Gastroesophageal sphincter (tissue), 4 donors: ENCODE measurements at regions not wholly inside any gene's neighbourhood (a gene's known extent, or its start where the extent isn't known, plus 50 kb on each side); places are given as distances from the start of the nearest gene placed in this dataset.
"Not testable (repeated sequence)": the region's sequence is repeated elsewhere in the genome, so short reads cannot be mapped to it uniquely, and the experiment has no call there.

ENCODE experiments used
- ATAC-seq: fragments of 150-250 bp; one replicate; pipeline ENCODE4 v1.9.1; 2016; ENCODE audit warnings: mild to moderate bottlenecking, moderate library complexity
- H3K27ac ChIP-seq, 4 donors: fragments of 200-600 bp; sonication (generic) in 3 of 4; 1 replicate in 3 of 4; 2 replicates in 1 of 4; pipeline ENCODE4 v1.5.1; 2016 to 2019
- H3K27me3 ChIP-seq: fragments of 200-600 bp; sonication (generic); one replicate; pipeline ENCODE4 v1.5.1; 2019
- H3K36me3 ChIP-seq, 2 donors: fragments of 200-600 bp; sonication (generic); one replicate each; pipeline ENCODE4 v1.5.1; 2019; ENCODE audit warnings: control low read depth in 1 of 2
- H3K4me1 ChIP-seq, 3 donors: fragments of 200-600 bp; sonication (generic); 1 replicate in 2 of 3; 2 replicates in 1 of 3; pipeline ENCODE4 v1.5.1; 2016 to 2019; ENCODE audit warnings: control low read depth in 2 of 3
- H3K4me3 ChIP-seq, 2 donors: fragments of 200-600 bp; sonication (generic); one replicate each; pipeline ENCODE4 v1.5.1; 2019; ENCODE audit warnings: mild to moderate bottlenecking in 1 of 2, moderate library complexity in 1 of 2
- H3K9me3 ChIP-seq, 3 donors: fragments of 200-600 bp; sonication (generic); one replicate each; pipeline ENCODE4 v1.5.1; 2017 to 2019; ENCODE audit warnings: control low read depth in 2 of 3
- EP300 ChIP-seq: sonication (generic); formaldehyde crosslinking; IDR thresholded peaks from one replicate; pipeline ENCODE4 v1.6.1; 2017; ENCODE audit warnings: antibody characterized with exemption, mild to moderate bottlenecking
- POLR2A ChIP-seq, 2 donors: fragments of 450-650 bp; IDR thresholded peaks; one replicate each; pipeline ENCODE4 v1.6.1; 2017; ENCODE audit warnings: antibody characterized with exemption in 2 of 2, mild to moderate bottlenecking in 2 of 2, moderate library complexity in 1 of 2
- POLR2AphosphoS5 ChIP-seq: sonication (generic); formaldehyde crosslinking; IDR thresholded peaks from one replicate; pipeline ENCODE4 v1.6.1; 2017; ENCODE audit warnings: antibody characterized with exemption
- WGBS, 2 donors: methylation state at CpG; one replicate each; pipeline ENCODE4 v1.1.5; 2018; ENCODE audit warnings: low coverage in 1 of 2; 5-methylcytosine and 5-hydroxymethylcytosine counted together
- TF ChIP-seq, protein P1 (sequence below), 4 experiments: fragments of 200-600 bp in 2 of 4; fragments of 450-650 bp in 2 of 4; sonication (generic) in 1 of 4; IDR thresholded peaks; one replicate each; pipeline ENCODE4 v1.5.1; 2017 to 2019; ENCODE audit warnings: antibody characterized with exemption in 4 of 4, mild to moderate bottlenecking in 2 of 4, moderate library complexity in 2 of 4

DNA sequence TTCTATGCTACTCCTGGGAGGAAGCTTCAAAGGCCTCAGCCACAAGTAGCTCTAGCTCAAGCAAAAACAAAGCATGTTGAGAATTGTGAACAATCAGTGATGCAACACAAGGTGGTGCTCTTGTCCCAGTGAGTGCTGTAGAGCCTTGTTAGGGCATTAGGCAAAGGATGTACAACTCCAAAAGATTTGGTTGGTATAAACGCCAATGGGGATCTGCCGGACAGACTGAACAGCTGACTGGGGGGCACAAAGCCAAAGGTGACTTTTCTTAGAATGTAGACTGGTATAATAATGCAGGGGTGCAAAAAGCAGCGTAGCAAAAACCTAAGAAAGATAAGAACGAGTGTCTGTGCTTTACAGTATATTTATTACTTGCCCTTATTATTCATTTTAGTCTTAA lies 62.6 kb upstream of the ALB start:
- Histone ChIP-seq H3K9me3 (no peaks in the 10 kb centered on the region), H3K36me3 (no peaks in the 10 kb centered on the region), H3K4me3 (no peak overlapping the region), H3K27me3 (no peaks in the 10 kb centered on the region), H3K4me1 (no peaks in the 10 kb centered on the region), H3K27ac (no peak overlapping the region)
- 37 to 55% methylated on average over 4 of the region's 4 CpGs for WGBS, 2 donors
- ATAC-seq, result no peak
- TF ChIP-seq POLR2AphosphoS5, result no peak
- TF ChIP-seq, protein P1, sequence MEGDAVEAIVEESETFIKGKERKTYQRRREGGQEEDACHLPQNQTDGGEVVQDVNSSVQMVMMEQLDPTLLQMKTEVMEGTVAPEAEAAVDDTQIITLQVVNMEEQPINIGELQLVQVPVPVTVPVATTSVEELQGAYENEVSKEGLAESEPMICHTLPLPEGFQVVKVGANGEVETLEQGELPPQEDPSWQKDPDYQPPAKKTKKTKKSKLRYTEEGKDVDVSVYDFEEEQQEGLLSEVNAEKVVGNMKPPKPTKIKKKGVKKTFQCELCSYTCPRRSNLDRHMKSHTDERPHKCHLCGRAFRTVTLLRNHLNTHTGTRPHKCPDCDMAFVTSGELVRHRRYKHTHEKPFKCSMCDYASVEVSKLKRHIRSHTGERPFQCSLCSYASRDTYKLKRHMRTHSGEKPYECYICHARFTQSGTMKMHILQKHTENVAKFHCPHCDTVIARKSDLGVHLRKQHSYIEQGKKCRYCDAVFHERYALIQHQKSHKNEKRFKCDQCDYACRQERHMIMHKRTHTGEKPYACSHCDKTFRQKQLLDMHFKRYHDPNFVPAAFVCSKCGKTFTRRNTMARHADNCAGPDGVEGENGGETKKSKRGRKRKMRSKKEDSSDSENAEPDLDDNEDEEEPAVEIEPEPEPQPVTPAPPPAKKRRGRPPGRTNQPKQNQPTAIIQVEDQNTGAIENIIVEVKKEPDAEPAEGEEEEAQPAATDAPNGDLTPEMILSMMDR (IDR thresholded peaks at IDR 0.05), result peak in 1 of 4 experiments; percentile 31
- TF ChIP-seq EP300, result no peak
- TF ChIP-seq POLR2A (IDR thresholded peaks at IDR 0.05), result no peak

DNA sequence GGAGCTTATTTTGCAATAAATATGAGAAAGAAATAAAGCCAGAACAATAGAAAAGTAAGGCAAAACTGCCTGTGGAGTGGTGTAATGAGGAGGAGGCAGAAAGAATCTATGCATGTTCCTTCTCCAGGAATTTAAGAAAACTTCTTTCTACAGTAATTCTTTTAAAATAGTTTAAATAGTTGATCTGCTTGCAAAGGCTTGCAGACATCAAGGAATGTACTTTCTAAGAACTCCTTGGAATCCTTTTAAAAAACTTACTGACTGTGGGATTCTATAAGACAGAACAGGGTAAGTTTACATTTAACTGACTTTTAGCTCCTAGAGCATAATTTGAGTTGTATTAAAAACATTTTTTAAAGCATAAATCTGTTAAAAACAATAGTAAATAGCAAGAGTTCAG lies 63.2 kb upstream of the ALB start:
- TF ChIP-seq POLR2AphosphoS5 (no peak), EP300 (no peak), POLR2A (IDR thresholded peaks at IDR 0.05) (no peak)
- TF ChIP-seq, protein P1 (IDR thresholded peaks at IDR 0.05), result no peak
- Histone ChIP-seq H3K4me1 (no peaks in the 10 kb centered on the region), H3K9me3 (no peaks in the 10 kb centered on the region), H3K4me3 (no peak overlapping the region), H3K27me3 (no peaks in the 10 kb centered on the region), H3K36me3 (no peaks in the 10 kb centered on the region), H3K27ac (no peak overlapping the region)
- no peak for ATAC-seq

GRCh38 chr4:73335679-73336078 lies 68.4 kb upstream of the ALB start:
- no peaks in the 10 kb centered on the region for H3K27me3 ChIP-seq
- TF ChIP-seq POLR2A (IDR thresholded peaks at IDR 0.05) (no peak), EP300 (no peak), POLR2AphosphoS5 (no peak)
- TF ChIP-seq, protein P1 (IDR thresholded peaks at IDR 0.05), result no peak
- H3K9me3 ChIP-seq, result no peaks in the 10 kb centered on the region
- no peak overlapping the region for H3K27ac ChIP-seq
- no peak for ATAC-seq
- no peaks in the 10 kb centered on the region for H3K4me1 ChIP-seq
- H3K4me3 ChIP-seq, result no peak overlapping the region
- no peaks in the 10 kb centered on the region for H3K36me3 ChIP-seq
- 39 to 71% methylated on average over 3 of the region's 3 CpGs for WGBS, 2 donors

GRCh38 chr4:73332012-73332411 lies 72.1 kb upstream of the ALB start:
- not testable (repeated sequence) for H3K36me3 ChIP-seq, H3K4me3 ChIP-seq, H3K4me1 ChIP-seq, H3K9me3 ChIP-seq, H3K27ac ChIP-seq, H3K27me3 ChIP-seq, ATAC-seq
- WGBS, 2 donors, result 67 to 83% methylated on average over 1 of the region's 2 CpGs

GRCh38 chr4:73329300-73329699 lies 70.7 kb upstream of the ANKRD17 start:
- no peaks in the 10 kb centered on the region for H3K36me3 ChIP-seq
- no peak for ATAC-seq
- 75 to 78% methylated on average over 3 to 4 of the region's 4 CpGs for WGBS, 2 donors
- H3K9me3 ChIP-seq, result peaks cover 0 to 29% (median 0%) of the 10 kb centered on the region in 3 donors
- no peak overlapping the region for H3K27ac ChIP-seq
- no peaks in the 10 kb centered on the region for H3K27me3 ChIP-seq
- no peak overlapping the region for H3K4me3 ChIP-seq
- TF ChIP-seq POLR2A (IDR thresholded peaks at IDR 0.05), result no peak
- TF ChIP-seq POLR2AphosphoS5, result no peak
- no peak for TF ChIP-seq EP300
- TF ChIP-seq, protein P1 (IDR thresholded peaks at IDR 0.05), result no peak
- H3K4me1 ChIP-seq, result no peaks in the 10 kb centered on the region

GRCh38 chr4:73325776-73326175 lies 67.2 kb upstream of the ANKRD17 start:
- not testable (repeated sequence) for H3K36me3 ChIP-seq, H3K27me3 ChIP-seq, H3K27ac ChIP-seq, H3K4me3 ChIP-seq, H3K4me1 ChIP-seq, ATAC-seq
- WGBS, 2 donors, result 80 to 85% methylated on average over 1 to 5 of the region's 5 CpGs
- H3K9me3 ChIP-seq, result peaks cover 0 to 44% (median 0%) of the 10 kb centered on the region in 3 donors
